ENCODE measurements at regions not wholly inside any gene's neighbourhood (a gene's known extent, or its start where the extent isn't known, plus 50 kb on each side); places are given as distances from the start of the nearest gene placed in this dataset.

DNA sequence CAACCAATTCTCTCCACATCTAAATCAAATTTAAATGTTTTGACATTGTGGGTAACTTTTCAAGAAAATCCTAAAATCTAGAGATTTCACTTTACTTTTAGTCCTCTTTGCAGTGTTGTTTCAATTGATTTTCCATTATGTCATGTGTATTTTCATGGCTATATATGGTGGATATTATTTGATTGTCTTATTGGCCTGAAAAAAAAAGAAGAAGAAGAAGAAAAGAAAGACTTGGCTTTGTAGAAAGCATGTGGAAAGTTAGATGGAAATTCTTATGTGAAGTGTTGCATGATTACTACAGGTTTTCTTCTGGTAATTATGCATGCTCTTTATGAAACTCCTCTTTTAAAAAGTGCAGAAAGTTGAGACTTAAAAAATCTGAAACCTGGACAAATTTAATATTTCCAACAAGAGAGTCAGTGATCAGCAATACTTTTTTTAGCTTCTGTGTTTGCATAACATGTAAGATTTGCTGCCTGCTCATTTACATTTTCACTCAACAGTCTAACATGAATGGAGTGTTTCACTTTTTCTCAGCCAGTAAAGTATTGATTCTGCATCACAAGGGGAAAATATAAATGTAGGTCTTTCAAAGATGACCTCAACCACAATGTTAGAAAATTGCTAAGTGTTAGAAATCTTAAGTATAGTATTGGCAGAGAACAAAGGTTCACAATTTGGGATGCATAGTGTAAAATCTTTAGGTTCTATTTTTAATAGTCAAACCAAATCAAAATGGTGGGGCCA, 438.7 kb downstream of the BCKDHB start:
- Histone ChIP-seq H2AFZ (ENCODE audit: low read length) (peak overlapping the region; percentile 82), H3K27ac (replicated peaks; ENCODE audit: low read length) (no peak overlapping the region), H3K14ac (ENCODE audit: low read length) (no peak overlapping the region), H3K79me1 (ENCODE audit: low read depth, low read length) (no peaks in the 10 kb centered on the region), H2BK15ac (ENCODE audit: low read length) (no peak overlapping the region), H2AK5ac (ENCODE audit: low read depth, low read length) (no peak overlapping the region), H2BK120ac (ENCODE audit: low read depth, low read length) (no peak overlapping the region), H3K27me3 (ENCODE audit: control insufficient read depth in 3 of 3, insufficient read depth in 3 of 3, low read depth in 1 of 3, low read length in 3 of 3) (no peaks in the 10 kb centered on the region), H3K9ac (ENCODE audit: low read depth, low read length, poor library complexity) (no peak overlapping the region), H3K36me3 (replicated peaks in 1 of 2; ENCODE audit: control insufficient read depth in 2 of 2, insufficient read depth in 2 of 2, low read length in 2 of 2) (no peaks in the 10 kb centered on the region), H3K23ac (ENCODE audit: low read depth, low read length, poor library complexity) (no peak overlapping the region), H2BK5ac (ENCODE audit: low read length) (no peak overlapping the region), H2BK12ac (ENCODE audit: low read length) (no peak overlapping the region), H3K4me1 (ENCODE audit: control insufficient read depth in 2 of 2, insufficient read depth in 1 of 2, low read depth in 1 of 2, low read length in 2 of 2) (peaks cover 3 to 20% of the 10 kb centered on the region in 2 donors), H3K4ac (ENCODE audit: low read length) (no peak overlapping the region), H3K18ac (ENCODE audit: low read length) (no peak overlapping the region), H3K4me2 (ENCODE audit: insufficient read depth, low read length, poor library complexity, severe bottlenecking) (no peak overlapping the region), H3K4me3 (ENCODE audit: low read length in 2 of 2) (no peak overlapping the region), H4K91ac (ENCODE audit: low read depth, low read length, poor library complexity) (no peak overlapping the region), H4K8ac (ENCODE audit: low read depth, low read length) (no peak overlapping the region), H3K9me3 (replicated peaks in 1 of 2; ENCODE audit: control insufficient read depth in 2 of 2, insufficient read depth in 1 of 2, low read depth in 1 of 2, low read length in 2 of 2) (no peaks in the 10 kb centered on the region)
- DNase-seq (ENCODE audit: low spot score): no peak

DNA sequence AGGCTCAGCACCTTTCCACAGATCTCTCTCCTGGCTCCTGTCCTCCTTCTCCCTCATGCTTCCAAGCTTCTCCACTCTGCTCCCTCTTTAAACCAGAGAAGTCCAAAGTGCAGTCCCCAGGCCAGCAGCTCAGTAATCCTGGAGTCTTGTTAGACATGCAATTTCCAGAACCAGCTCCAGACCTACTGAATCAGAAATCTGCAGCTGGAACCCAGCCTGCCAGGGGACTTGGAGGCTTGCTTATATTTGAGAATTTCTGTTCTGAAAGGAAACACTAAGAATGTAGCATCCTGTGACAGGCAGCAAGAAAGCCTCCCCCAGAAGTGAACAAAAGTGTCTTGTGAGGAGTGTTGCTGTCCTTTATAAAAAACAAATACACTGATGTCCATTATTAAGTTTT, 438.1 kb downstream of the BCKDHB start:
- H3K4me3 ChIP-seq (ENCODE audit: low read length in 2 of 2): no peak overlapping the region
- H3K9me3 ChIP-seq (replicated peaks in 1 of 2; ENCODE audit: control insufficient read depth in 2 of 2, insufficient read depth in 1 of 2, low read depth in 1 of 2, low read length in 2 of 2): no peaks in the 10 kb centered on the region
- no peak overlapping the region for H3K18ac ChIP-seq (ENCODE audit: low read length)
- no peak overlapping the region for H2BK120ac ChIP-seq (ENCODE audit: low read depth, low read length)
- H3K36me3 ChIP-seq (replicated peaks in 1 of 2; ENCODE audit: control insufficient read depth in 2 of 2, insufficient read depth in 2 of 2, low read length in 2 of 2): no peaks in the 10 kb centered on the region
- no peak overlapping the region for H4K91ac ChIP-seq (ENCODE audit: low read depth, low read length, poor library complexity)
- no peak overlapping the region for H2AK5ac ChIP-seq (ENCODE audit: low read depth, low read length)
- peak overlapping the region; percentile 82 for H2AFZ ChIP-seq (ENCODE audit: low read length)
- H3K4ac ChIP-seq (ENCODE audit: low read length): no peak overlapping the region
- H3K14ac ChIP-seq (ENCODE audit: low read length): no peak overlapping the region
- H3K9ac ChIP-seq (ENCODE audit: low read depth, low read length, poor library complexity): no peak overlapping the region
- no peak overlapping the region for H3K23ac ChIP-seq (ENCODE audit: low read depth, low read length, poor library complexity)
- H3K79me1 ChIP-seq (ENCODE audit: low read depth, low read length): no peaks in the 10 kb centered on the region
- DNase-seq (ENCODE audit: low spot score): no peak
- H2BK12ac ChIP-seq (ENCODE audit: low read length): no peak overlapping the region
- no peak overlapping the region for H2BK15ac ChIP-seq (ENCODE audit: low read length)
- H4K8ac ChIP-seq (ENCODE audit: low read depth, low read length): no peak overlapping the region
- peaks cover 3 to 20% of the 10 kb centered on the region in 2 donors for H3K4me1 ChIP-seq (ENCODE audit: control insufficient read depth in 2 of 2, insufficient read depth in 1 of 2, low read depth in 1 of 2, low read length in 2 of 2)
- no peak overlapping the region for H3K4me2 ChIP-seq (ENCODE audit: insufficient read depth, low read length, poor library complexity, severe bottlenecking)
- no peaks in the 10 kb centered on the region for H3K27me3 ChIP-seq (ENCODE audit: control insufficient read depth in 3 of 3, insufficient read depth in 3 of 3, low read depth in 1 of 3, low read length in 3 of 3)
- H2BK5ac ChIP-seq (ENCODE audit: low read length): no peak overlapping the region
- H3K27ac ChIP-seq (replicated peaks; ENCODE audit: low read length): no peak overlapping the region

GRCh38 chr6:80543598-80544222, 437.2 kb downstream of the BCKDHB start:
- WGBS, 2 donors (ENCODE audit: extremely low coverage in 2 of 2, insufficient read length in 2 of 2, insufficient replicate concordance in 1 of 2): no CpG with 5 or more reads among the region's 10 CpGs
- H2BK12ac ChIP-seq (ENCODE audit: low read length): no peak overlapping the region
- no peak overlapping the region for H3K9ac ChIP-seq (ENCODE audit: low read depth, low read length, poor library complexity)
- H3K9me3 ChIP-seq (replicated peaks in 1 of 2; ENCODE audit: control insufficient read depth in 2 of 2, insufficient read depth in 1 of 2, low read depth in 1 of 2, low read length in 2 of 2): no peaks in the 10 kb centered on the region
- no peak overlapping the region for H2BK5ac ChIP-seq (ENCODE audit: low read length)
- H3K4me3 ChIP-seq (ENCODE audit: low read length in 2 of 2): no peak overlapping the region
- H3K79me1 ChIP-seq (ENCODE audit: low read depth, low read length): no peaks in the 10 kb centered on the region
- H2BK15ac ChIP-seq (ENCODE audit: low read length): no peak overlapping the region
- no peak overlapping the region for H3K14ac ChIP-seq (ENCODE audit: low read length)
- H2AK5ac ChIP-seq (ENCODE audit: low read depth, low read length): no peak overlapping the region
- no peak overlapping the region for H3K4me2 ChIP-seq (ENCODE audit: insufficient read depth, low read length, poor library complexity, severe bottlenecking)
- no peak overlapping the region for H2BK120ac ChIP-seq (ENCODE audit: low read depth, low read length)
- no peak overlapping the region for H4K8ac ChIP-seq (ENCODE audit: low read depth, low read length)
- no peaks in the 10 kb centered on the region for H3K27me3 ChIP-seq (ENCODE audit: control insufficient read depth in 3 of 3, insufficient read depth in 3 of 3, low read depth in 1 of 3, low read length in 3 of 3)
- H3K27ac ChIP-seq (replicated peaks; ENCODE audit: low read length): no peak overlapping the region
- peak overlapping the region; percentile 82 for H2AFZ ChIP-seq (ENCODE audit: low read length)
- no peak overlapping the region for H3K23ac ChIP-seq (ENCODE audit: low read depth, low read length, poor library complexity)
- peaks cover 3 to 20% of the 10 kb centered on the region in 2 donors for H3K4me1 ChIP-seq (ENCODE audit: control insufficient read depth in 2 of 2, insufficient read depth in 1 of 2, low read depth in 1 of 2, low read length in 2 of 2)
- no peak overlapping the region for H3K4ac ChIP-seq (ENCODE audit: low read length)
- H3K36me3 ChIP-seq (replicated peaks in 1 of 2; ENCODE audit: control insufficient read depth in 2 of 2, insufficient read depth in 2 of 2, low read length in 2 of 2): no peaks in the 10 kb centered on the region
- no peak for DNase-seq (ENCODE audit: low spot score)
- H3K18ac ChIP-seq (ENCODE audit: low read length): no peak overlapping the region
- H4K91ac ChIP-seq (ENCODE audit: low read depth, low read length, poor library complexity): no peak overlapping the region

DNA sequence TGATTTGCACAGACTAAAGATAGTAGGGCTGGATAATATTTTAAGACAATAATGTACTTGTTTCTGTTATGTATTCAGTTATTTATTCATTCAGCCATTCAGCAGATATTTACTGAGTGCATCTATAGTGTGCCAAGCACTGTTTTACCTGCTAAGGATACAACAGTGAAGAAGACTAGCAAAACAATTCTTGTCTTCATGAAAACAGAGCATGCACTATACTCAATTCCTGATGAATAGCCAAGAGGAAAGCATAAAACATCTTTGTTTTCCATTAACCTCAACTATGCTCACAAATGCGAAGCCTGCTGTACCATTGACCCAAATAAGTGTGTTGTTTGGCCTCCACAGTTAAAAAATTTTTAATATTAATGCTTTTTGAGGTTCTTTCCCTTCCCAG, 436.7 kb downstream of the BCKDHB start:
- no CpG with 5 or more reads among the region's 1 CpG for WGBS, 2 donors (ENCODE audit: extremely low coverage in 2 of 2, insufficient read length in 2 of 2, insufficient replicate concordance in 1 of 2)
- Histone ChIP-seq H3K23ac (ENCODE audit: low read depth, low read length, poor library complexity) (no peak overlapping the region), H3K4ac (ENCODE audit: low read length) (no peak overlapping the region)

More for the DNA sequence above, 436.7 kb downstream of the BCKDHB start:
- Histone ChIP-seq H3K4me1 (ENCODE audit: control insufficient read depth in 2 of 2, insufficient read depth in 1 of 2, low read depth in 1 of 2, low read length in 2 of 2) (peaks cover 3 to 20% of the 10 kb centered on the region in 2 donors), H4K8ac (ENCODE audit: low read depth, low read length) (no peak overlapping the region), H2BK15ac (ENCODE audit: low read length) (no peak overlapping the region), H3K9me3 (replicated peaks in 1 of 2; ENCODE audit: control insufficient read depth in 2 of 2, insufficient read depth in 1 of 2, low read depth in 1 of 2, low read length in 2 of 2) (no peaks in the 10 kb centered on the region), H3K18ac (ENCODE audit: low read length) (no peak overlapping the region), H3K36me3 (replicated peaks in 1 of 2; ENCODE audit: control insufficient read depth in 2 of 2, insufficient read depth in 2 of 2, low read length in 2 of 2) (no peaks in the 10 kb centered on the region), H3K4me3 (ENCODE audit: low read length in 2 of 2) (no peak overlapping the region), H3K9ac (ENCODE audit: low read depth, low read length, poor library complexity) (no peak overlapping the region), H2BK12ac (ENCODE audit: low read length) (no peak overlapping the region), H3K14ac (ENCODE audit: low read length) (no peak overlapping the region), H3K27ac (replicated peaks; ENCODE audit: low read length) (no peak overlapping the region), H2AFZ (ENCODE audit: low read length) (no peak overlapping the region), H3K27me3 (ENCODE audit: control insufficient read depth in 3 of 3, insufficient read depth in 3 of 3, low read depth in 1 of 3, low read length in 3 of 3) (no peaks in the 10 kb centered on the region), H4K91ac (ENCODE audit: low read depth, low read length, poor library complexity) (no peak overlapping the region), H3K4me2 (ENCODE audit: insufficient read depth, low read length, poor library complexity, severe bottlenecking) (no peak overlapping the region), H2AK5ac (ENCODE audit: low read depth, low read length) (no peak overlapping the region), H3K79me1 (ENCODE audit: low read depth, low read length) (no peaks in the 10 kb centered on the region), H2BK120ac (ENCODE audit: low read depth, low read length) (no peak overlapping the region), H2BK5ac (ENCODE audit: low read length) (no peak overlapping the region)
- DNase-seq (ENCODE audit: low spot score): no peak

Data from neuronal stem cell (in vitro differentiated cells).